Activated naive CD8-positive, alpha-beta T cell treated with anti-CD3 and anti-CD28 coated beads, Interleukin-2, amount 50 U/mL, for 16 hours (primary cell): ENCODE measurements at regions not wholly inside any gene's neighbourhood (a gene's known extent, or its start where the extent isn't known, plus 50 kb on each side); places are given as distances from the start of the nearest gene placed in this dataset.

Source experiments
- DNase-seq: peaks from one replicate; pipeline ENCODE4 v3.0.0-alpha.2; 2020; ENCODE audit warnings: low read depth, low spot score

- DNase-seq, result no peak
These were observed 119.5 kb downstream of the MTX3 start for GRCh38 chr5:79871364-79872120.

GRCh38 chr5:79868163-79868670 is 122.8 kb downstream of the MTX3 start:
- DNase-seq, result no peak

- DNase-seq, result no peak
These were observed 125.5 kb downstream of the MTX3 start for GRCh38 chr5:79865579-79865978.

- no peak for DNase-seq
These were observed 126.7 kb downstream of the MTX3 start for GRCh38 chr5:79864364-79864763.

- no peak for DNase-seq
These were observed 131.5 kb downstream of the MTX3 start for GRCh38 chr5:79859588-79859987.

- DNase-seq, result no peak
These were observed 132.7 kb downstream of the MTX3 start for GRCh38 chr5:79858410-79858723.

- peak; percentile 45 for DNase-seq
These were observed 133.2 kb downstream of the MTX3 start for GRCh38 chr5:79857714-79858409.

GRCh38 chr5:79856456-79857055 is 134.5 kb downstream of the MTX3 start:
- no peak for DNase-seq

DNA sequence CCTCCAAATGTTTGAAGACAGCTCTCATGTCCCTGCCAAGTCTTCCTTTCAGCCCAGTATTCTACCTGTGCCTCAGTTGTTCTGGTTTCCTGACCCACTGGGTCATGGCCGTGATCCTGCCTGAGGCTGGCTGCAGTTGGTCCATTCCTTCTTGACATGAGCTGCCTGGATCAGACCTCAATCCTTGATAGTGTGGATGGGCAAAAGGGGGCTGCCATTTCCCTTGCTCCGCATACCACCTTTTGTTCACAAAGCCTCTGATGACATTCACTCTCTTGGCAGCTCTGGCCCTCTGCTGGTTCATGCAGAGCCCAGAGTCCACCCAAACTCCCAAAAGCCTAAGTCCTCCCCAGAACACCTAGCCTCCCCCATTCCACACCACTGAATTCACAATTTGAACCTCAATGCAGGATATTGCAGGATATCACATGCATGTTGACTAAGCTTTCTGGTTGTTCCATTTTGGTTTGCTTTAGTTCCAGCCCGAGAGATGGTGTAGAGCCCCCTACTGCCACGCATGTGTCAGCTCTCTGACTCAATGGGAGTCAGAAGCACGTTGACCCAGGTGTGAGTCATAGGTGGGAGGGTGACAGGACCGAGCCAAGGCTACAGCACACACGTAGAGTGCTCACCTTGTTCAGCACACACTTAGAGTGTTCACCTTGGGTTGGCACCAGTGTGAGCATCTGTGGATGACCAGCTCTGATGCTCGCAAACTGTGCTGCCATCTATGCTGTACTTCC is 137.2 kb downstream of the MTX3 start:
- no peak for DNase-seq

DNA sequence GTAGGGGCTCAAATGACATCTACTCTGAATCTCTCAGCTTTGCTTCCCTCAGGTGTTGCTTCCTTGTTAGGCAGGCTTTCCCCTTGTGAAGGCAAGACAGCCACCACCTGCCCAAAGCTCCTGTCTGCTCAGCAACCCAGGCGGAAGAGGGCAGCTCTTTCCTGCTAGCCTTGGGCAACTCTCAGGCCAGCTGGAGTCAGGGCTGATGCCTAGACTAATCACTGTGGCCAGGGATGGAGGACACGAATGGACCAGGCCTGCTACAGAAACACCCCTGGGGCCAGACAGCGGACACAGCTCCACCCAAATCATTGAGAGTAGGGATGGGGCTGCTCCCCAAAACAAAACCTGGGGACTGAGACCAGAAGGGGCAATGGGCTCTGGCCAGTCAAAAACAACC is 138.0 kb downstream of the MTX3 start:
- no peak for DNase-seq

DNA sequence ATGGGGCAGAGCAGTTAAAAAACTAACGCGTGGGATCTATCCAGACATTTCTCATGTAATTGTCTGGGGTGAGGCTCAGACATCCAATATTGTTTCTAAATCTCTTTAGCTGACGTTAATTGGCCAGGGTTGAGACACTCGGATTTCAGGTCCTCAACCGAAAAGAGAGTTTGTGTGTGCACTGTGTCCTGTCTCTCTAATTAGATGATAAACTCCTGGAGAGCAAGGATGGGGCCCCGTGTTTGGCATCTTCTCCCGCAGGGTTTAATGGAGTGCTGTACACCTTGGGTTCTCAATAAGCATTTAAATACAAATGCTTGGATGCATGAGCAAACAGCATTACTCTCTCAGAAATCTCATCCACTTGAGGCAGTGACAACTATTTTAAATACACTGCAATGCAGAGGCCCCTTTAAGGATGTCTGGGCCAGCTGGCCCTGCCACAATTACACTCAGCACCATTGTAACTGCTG is 139.6 kb downstream of the MTX3 start:
- DNase-seq, result no peak

GRCh38 chr5:79850941-79851340 is 140.1 kb downstream of the MTX3 start:
- no peak for DNase-seq

DNA sequence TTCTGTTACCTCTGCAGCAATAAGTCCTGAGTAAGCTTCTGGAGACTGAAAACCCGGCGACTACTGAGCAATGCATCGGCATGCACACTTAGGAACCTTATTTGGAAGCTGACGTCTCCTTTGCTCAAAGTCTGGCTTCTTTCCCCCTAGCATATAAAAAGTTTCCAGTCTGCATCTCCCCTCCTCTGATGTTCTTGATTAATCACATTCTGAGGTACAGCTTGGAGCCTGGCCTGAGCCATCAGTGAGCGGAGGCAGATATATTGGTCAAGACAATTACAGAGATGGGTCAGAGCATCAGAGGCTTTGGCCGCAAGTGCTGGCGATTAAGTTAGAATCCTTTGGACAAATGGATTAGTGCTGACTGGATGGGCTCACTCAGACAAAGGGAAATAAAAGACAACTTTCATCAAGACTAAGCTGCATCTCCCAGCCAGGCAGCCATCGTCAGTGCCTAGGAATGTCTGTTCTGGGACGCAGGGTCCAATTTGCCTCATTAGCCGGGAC is 140.7 kb downstream of the MTX3 start:
- no peak for DNase-seq

DNA sequence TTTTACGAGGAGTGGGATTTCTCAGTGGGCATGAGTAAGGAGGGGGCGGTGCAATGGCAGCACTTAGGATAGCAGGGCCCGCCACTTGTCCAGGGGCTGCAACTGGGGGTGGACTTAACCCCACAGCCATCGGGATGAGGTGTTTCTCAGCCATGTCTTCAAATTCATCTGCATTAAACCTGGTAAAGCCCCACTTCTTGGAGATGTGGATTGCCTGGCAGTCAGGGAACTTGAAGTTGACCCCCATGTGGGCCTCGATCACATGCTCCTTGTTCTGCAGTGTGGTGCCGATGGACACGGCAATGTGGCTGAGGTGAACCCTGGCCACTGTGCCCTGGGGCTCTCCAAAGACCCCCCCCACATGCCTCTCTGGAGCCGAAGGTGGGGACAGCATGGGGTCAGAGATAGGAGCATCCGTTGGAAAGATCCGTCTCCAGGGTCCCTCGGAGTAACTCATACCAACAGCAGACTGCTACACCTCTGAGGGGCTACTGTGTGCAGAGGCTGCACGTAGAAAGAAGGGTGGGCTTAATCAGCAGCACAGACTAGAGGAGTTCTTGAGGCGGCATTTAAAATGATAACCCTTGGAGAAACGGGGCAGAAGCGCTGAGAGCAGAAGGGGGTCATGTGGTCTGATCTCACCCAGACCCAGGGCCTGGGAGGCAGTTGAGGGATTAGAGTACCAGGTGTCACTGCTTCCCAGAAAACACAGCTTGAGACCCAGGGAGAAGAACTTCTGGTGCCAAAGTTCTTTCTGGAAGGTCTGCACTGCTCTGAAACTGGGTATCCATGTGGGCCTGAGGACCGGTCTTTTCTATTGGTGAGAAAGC is 141.4 kb downstream of the MTX3 start:
- DNase-seq, result no peak
